ENCODE measurements at regions not wholly inside any gene's neighbourhood (a gene's known extent, or its start where the extent isn't known, plus 50 kb on each side); places are given as distances from the start of the nearest gene placed in this dataset.

DNA sequence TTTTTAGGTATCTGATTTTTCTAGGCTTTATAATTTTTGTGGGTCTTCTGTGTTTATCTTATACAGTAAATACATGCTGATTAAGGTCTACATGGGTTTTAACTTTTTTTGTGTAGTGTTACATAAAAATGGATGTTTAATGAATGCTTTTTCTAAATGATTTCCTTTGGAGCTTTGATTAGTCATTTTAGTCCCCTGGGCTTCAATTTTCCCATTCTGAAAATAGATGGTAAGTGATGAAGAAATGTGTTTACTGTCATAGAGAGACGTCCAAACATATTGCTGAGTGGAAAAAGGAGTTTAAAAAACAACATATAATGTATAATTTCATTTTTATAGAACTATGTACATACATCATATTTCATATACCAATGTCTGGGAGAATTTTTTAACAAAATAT lies 140.9 kb upstream of the HMCN1 start:
- Histone ChIP-seq H3K27me3 (ENCODE audit: insufficient read depth, low read length) (no peaks in the 10 kb centered on the region), H2AFZ (ENCODE audit: low read depth, low read length) (no peak overlapping the region), H3K4me1 (ENCODE audit: insufficient read depth, low read length) (no peaks in the 10 kb centered on the region), H3K9me3 (ENCODE audit: low read length) (no peaks in the 10 kb centered on the region), H3K4me3 (ENCODE audit: low read length) (no peak overlapping the region), H3K36me3 (ENCODE audit: insufficient read depth, low read length) (no peaks in the 10 kb centered on the region)

DNA sequence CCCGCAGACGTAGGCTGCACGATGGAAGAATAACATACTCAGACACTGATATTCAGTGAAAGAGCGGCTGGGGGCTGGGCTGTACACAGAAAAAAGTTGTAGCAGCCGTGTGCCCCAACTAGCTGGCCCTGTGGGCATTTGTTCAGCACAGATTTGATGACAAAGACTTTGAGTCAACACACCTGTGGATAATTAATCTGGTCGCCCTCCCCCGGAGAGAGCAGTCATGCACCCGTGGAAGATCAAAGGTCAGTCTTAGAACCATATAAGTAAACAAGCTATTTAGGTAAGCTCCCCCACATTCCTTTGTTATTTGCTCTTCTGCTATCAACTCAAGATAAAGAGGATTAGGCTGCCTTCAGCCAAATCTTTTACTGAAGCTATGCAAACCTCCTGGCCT lies 148.4 kb upstream of the HMCN1 start:
- Histone ChIP-seq H3K4me3 (ENCODE audit: low read length) (no peak overlapping the region), H3K27me3 (ENCODE audit: insufficient read depth, low read length) (no peaks in the 10 kb centered on the region), H2AFZ (ENCODE audit: low read depth, low read length) (no peak overlapping the region), H3K36me3 (ENCODE audit: insufficient read depth, low read length) (no peaks in the 10 kb centered on the region), H3K4me1 (ENCODE audit: insufficient read depth, low read length) (no peaks in the 10 kb centered on the region), H3K9me3 (ENCODE audit: low read length) (no peaks in the 10 kb centered on the region)

DNA sequence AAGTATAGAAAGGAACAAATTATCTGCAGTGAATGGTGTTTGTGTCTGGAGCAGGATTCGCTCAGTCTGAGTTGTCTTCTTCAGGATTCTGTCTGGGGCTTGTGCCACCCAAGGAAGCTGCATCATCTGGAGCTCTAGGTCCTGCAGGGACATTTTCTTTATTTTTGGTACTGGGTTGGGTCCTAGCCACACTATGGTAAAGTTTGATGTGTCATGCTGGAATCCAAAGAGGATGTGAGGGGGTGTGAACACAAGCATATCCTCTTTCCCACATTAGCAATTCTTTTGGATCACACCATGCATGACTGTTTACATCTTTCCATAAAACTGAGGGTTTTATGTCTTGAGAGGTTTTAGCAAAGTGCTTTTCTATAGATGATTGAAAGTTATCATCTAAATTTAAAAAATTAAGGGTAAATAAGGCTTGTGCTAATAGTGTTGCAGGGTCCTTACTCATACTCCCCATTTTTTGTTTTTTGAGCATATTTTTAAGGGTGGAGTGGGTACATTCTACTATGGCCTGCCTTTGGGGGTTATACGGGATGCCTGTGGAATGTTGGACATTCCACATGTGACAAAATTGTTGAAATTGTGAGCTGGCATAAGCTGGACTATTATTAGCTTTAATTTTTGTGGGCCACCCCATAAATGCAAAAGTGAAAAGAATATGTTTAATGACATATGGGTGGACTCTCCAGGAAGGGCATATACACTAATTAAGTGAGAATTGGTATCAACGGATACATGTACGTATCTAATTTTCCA lies 152.0 kb upstream of the HMCN1 start:
- H3K4me3 ChIP-seq (ENCODE audit: low read length) = no peak overlapping the region
- H3K9me3 ChIP-seq (ENCODE audit: low read length) = no peaks in the 10 kb centered on the region
- no peaks in the 10 kb centered on the region for H3K36me3 ChIP-seq (ENCODE audit: insufficient read depth, low read length)
- H3K4me1 ChIP-seq (ENCODE audit: insufficient read depth, low read length) = no peaks in the 10 kb centered on the region
- no peaks in the 10 kb centered on the region for H3K27me3 ChIP-seq (ENCODE audit: insufficient read depth, low read length)
- no peak overlapping the region for H2AFZ ChIP-seq (ENCODE audit: low read depth, low read length)

DNA sequence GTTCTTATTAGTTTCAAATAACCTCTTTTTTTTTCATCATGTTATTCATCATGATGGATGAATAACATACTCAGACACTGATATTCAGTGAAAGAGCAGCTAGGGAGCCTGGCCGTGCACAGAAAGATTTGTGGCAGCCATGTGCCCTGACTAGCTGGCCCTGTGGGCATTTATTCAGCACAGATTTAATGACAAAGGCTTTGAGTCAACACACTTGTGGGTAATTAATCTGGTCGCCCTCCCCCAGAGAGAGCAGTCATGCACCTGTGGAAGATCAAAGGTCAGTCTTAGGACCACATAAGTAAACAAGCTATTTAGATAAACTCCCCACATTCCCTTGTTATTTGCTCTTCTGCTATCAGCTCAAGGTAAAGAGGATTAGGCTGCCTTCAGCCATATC lies 153.2 kb upstream of the HMCN1 start:
- Histone ChIP-seq H2AFZ (ENCODE audit: low read depth, low read length) (no peak overlapping the region), H3K36me3 (ENCODE audit: insufficient read depth, low read length) (no peaks in the 10 kb centered on the region), H3K4me1 (ENCODE audit: insufficient read depth, low read length) (no peaks in the 10 kb centered on the region), H3K27me3 (ENCODE audit: insufficient read depth, low read length) (no peaks in the 10 kb centered on the region), H3K4me3 (ENCODE audit: low read length) (no peak overlapping the region), H3K9me3 (ENCODE audit: low read length) (no peaks in the 10 kb centered on the region)

DNA sequence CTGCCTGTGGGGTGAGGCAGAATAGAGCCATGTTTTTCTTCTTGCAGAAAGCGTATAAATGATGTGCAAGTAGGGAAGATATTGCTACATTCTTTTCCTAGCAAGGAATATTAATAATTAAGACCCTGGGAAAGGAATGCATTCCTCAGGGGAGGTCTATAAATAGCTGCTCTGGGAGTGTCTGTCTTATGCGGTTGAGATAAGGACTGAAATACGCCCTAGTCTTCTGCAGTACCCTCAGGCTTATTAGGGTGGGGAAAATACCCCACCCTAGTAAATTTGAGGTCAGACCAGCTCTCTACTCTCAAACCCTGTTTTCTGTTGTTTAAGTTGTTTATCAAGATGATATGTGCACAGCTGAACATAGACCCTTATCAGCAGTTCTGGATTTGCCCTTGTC lies 155.9 kb upstream of the HMCN1 start:
- H3K27me3 ChIP-seq (ENCODE audit: insufficient read depth, low read length) = no peaks in the 10 kb centered on the region
- H3K4me3 ChIP-seq (ENCODE audit: low read length) = no peak overlapping the region
- no peaks in the 10 kb centered on the region for H3K36me3 ChIP-seq (ENCODE audit: insufficient read depth, low read length)
- H3K9me3 ChIP-seq (ENCODE audit: low read length) = no peaks in the 10 kb centered on the region
- H3K4me1 ChIP-seq (ENCODE audit: insufficient read depth, low read length) = no peaks in the 10 kb centered on the region
- H2AFZ ChIP-seq (ENCODE audit: low read depth, low read length) = no peak overlapping the region

DNA sequence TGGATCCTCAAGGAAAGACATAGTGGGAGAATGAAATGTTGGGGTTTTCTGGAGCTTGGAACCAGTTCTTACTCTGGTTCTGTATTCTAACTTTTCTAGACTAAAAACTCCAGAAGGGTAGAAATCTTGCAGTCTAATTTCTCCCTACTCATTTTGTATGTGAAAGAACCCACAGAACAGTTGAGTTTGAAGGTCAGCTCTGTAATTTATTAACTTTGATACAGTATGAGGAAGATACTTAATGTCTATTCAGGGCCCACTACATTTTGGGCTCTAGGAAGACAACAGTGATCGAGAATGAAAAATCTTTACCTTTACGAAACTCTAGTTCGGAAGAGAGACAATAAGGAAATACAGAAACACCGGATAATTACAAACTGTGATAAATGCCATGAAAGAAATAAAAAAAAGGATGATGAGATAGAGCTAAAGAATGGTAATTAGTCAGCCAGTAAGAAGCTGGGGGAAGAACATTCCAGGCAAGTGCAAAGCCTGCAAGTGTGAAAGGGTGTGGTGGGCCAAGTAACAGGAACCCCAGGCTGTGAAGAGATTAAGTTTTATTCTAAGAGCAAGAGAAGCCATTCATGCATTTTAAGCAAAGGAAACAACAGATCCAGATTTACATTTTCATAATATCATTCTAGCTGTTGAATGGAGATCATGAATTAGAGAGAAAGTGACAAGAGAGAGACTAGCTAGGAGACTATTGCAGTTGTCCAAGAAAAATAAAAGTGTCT lies 159.9 kb upstream of the HMCN1 start:
- Histone ChIP-seq H2AFZ (ENCODE audit: low read depth, low read length) (no peak overlapping the region), H3K4me1 (ENCODE audit: insufficient read depth, low read length) (no peaks in the 10 kb centered on the region), H3K4me3 (ENCODE audit: low read length) (no peak overlapping the region), H3K36me3 (ENCODE audit: insufficient read depth, low read length) (no peaks in the 10 kb centered on the region), H3K27me3 (ENCODE audit: insufficient read depth, low read length) (no peaks in the 10 kb centered on the region), H3K9me3 (ENCODE audit: low read length) (no peaks in the 10 kb centered on the region)

DNA sequence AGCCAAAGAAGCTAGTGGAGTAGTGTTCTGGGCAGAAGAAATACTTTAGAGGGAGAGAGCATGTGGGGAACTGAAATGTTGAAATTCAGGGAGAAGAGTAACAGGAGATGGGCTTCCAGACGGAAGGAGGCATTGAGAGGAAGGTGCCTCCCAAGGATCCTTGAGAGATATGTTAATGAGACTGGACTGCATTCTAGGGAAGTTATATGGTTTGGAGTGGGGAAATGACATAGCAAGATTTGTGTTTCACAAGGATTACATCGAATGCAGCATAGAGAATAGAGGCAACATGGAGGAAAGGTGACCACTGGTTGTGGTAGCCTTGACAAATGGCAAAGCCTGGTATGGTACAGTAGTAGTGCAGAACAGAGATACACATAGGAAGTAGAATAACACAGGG lies 160.5 kb upstream of the HMCN1 start:
- H3K4me1 ChIP-seq (ENCODE audit: insufficient read depth, low read length) = no peaks in the 10 kb centered on the region
- H3K9me3 ChIP-seq (ENCODE audit: low read length) = no peaks in the 10 kb centered on the region
- H3K4me3 ChIP-seq (ENCODE audit: low read length) = no peak overlapping the region
- no peaks in the 10 kb centered on the region for H3K27me3 ChIP-seq (ENCODE audit: insufficient read depth, low read length)
- no peaks in the 10 kb centered on the region for H3K36me3 ChIP-seq (ENCODE audit: insufficient read depth, low read length)
- H2AFZ ChIP-seq (ENCODE audit: low read depth, low read length) = no peak overlapping the region

DNA sequence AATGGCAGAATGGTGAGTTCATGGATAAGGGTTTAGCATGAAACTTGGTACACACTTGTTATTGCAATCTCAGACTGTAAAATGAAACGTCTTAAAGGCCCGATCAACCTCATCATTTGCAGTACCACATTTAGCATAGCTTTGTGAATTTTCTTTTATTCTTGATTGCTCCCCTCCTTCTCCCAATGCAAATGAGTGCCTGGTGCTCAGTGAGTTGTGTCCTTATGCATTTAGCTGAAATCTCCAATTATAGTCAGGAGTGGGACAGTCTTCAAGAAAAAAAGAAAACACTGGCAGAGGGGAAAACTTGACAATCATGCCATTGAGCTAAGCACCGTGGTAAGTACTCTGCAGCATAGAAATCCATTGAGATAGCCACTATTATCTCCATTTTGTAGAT lies 161.0 kb upstream of the HMCN1 start:
- Histone ChIP-seq H3K9me3 (ENCODE audit: low read length) (no peaks in the 10 kb centered on the region), H3K4me3 (ENCODE audit: low read length) (no peak overlapping the region), H3K36me3 (ENCODE audit: insufficient read depth, low read length) (no peaks in the 10 kb centered on the region), H3K4me1 (ENCODE audit: insufficient read depth, low read length) (no peaks in the 10 kb centered on the region), H2AFZ (ENCODE audit: low read depth, low read length) (no peak overlapping the region), H3K27me3 (ENCODE audit: insufficient read depth, low read length) (no peaks in the 10 kb centered on the region)

DNA sequence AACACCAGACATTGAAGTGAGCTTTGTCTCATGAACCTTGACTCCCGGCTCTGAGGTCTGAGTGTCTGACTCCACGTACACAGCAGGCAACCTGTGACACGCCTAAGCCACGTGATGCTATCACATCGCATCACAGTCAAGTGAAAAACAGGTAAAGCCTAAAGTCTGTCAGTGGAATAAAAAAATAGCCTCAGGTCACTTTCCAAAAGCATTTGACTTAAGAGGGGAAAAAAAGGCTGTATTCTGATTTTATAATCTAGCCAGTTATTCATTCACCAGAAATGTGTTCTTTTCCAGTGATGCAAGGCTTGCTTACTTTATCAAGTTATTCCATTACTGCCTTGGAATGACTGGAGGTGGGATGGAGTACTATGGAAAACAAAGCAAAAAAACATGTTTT lies 163.2 kb upstream of the HMCN1 start:
- Histone ChIP-seq H3K4me3 (ENCODE audit: low read length) (no peak overlapping the region), H3K27me3 (ENCODE audit: insufficient read depth, low read length) (no peaks in the 10 kb centered on the region), H3K9me3 (ENCODE audit: low read length) (no peaks in the 10 kb centered on the region), H3K4me1 (ENCODE audit: insufficient read depth, low read length) (no peaks in the 10 kb centered on the region), H3K36me3 (ENCODE audit: insufficient read depth, low read length) (no peaks in the 10 kb centered on the region), H2AFZ (ENCODE audit: low read depth, low read length) (no peak overlapping the region)

DNA sequence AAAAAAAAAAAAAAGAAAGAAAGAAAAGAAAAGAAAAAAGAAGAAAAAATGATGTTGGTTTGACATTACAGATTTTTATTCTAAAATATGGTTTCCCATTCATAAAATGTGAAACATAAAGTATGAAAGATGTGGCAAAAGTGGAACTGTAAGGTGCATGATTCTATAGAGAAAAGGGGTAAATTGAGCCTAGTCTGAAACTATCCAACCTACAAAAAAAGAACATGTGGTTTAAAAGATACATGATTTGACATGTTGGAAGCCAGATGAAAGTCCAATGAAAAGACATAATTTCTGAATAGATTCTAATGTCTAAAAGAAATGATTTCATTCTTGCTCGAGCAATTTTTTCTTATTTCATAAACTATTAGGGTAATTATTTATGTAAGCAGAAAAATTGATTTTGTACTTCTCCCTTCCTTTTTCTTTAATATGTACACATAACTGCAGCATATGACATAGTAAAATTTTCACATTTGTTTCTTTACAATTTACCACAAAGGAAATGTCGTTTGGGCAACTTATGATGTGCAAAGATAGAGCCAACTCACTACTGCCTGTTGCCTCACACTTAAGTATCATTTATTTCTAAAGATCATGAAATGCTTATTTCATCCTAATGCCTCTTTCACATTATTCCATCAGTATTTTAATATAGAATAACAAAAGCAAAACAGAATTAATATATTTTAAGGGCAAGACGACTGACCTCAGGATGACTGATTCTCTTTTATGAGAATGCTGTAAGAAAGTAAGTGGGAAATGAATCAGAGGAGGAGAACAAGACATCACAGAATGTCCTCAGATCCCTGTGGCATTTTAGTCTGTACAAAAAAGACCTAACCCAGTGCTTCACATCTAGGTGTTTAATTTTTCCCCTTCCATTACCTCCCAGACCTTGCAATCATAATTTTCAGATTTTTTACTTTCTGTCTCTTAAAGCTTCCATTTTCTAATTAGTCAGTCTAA lies 165.8 kb upstream of the HMCN1 start:
- no peaks in the 10 kb centered on the region for H3K4me1 ChIP-seq (ENCODE audit: insufficient read depth, low read length)
- H3K4me3 ChIP-seq (ENCODE audit: low read length) = no peak overlapping the region
- H3K9me3 ChIP-seq (ENCODE audit: low read length) = no peaks in the 10 kb centered on the region
- H2AFZ ChIP-seq (ENCODE audit: low read depth, low read length) = no peak overlapping the region
- no peaks in the 10 kb centered on the region for H3K36me3 ChIP-seq (ENCODE audit: insufficient read depth, low read length)
- no peaks in the 10 kb centered on the region for H3K27me3 ChIP-seq (ENCODE audit: insufficient read depth, low read length)

DNA sequence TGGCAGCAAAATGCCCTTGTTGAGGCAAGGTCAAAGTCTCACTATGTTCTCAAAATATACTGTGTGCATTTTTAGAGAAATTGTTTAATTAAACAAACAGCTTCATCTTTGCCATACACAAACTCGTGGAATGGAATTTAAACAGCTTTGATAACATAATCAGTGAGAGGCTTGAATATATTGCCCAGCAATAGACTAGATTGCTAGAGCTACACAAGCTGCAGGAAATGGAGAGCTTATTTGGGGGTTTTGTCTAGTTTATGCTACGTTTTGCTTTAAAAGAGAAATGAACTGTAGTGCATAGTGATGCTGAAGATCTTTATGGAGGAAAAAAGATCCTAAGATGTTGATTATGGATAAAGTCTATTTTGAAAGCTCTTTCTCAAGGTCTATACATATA lies 166.8 kb upstream of the HMCN1 start:
- Histone ChIP-seq H3K9me3 (ENCODE audit: low read length) (no peaks in the 10 kb centered on the region), H3K27me3 (ENCODE audit: insufficient read depth, low read length) (no peaks in the 10 kb centered on the region), H3K4me3 (ENCODE audit: low read length) (no peak overlapping the region), H3K4me1 (ENCODE audit: insufficient read depth, low read length) (no peaks in the 10 kb centered on the region), H3K36me3 (ENCODE audit: insufficient read depth, low read length) (no peaks in the 10 kb centered on the region), H2AFZ (ENCODE audit: low read depth, low read length) (no peak overlapping the region)

DNA sequence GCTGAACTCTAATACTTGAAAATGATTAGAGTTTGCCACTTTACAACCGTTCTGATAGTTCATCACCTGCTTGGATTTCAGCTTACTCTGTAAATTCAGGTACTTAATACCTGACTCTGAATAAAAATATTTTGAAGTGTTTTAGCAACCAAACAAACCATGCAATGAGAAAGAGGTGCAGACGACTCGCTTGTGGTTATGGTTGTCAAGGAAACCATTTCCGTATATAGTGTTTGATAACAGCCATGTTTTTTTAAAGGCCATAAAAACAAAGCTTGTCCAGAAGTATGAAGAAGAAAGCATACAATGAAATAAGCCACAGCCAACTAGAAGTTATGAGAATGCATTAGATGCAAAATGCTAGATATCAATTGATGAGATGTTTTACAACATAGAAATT lies 167.2 kb upstream of the HMCN1 start:
- no peak overlapping the region for H2AFZ ChIP-seq (ENCODE audit: low read depth, low read length)
- H3K9me3 ChIP-seq (ENCODE audit: low read length) = no peaks in the 10 kb centered on the region
- H3K4me3 ChIP-seq (ENCODE audit: low read length) = no peak overlapping the region
- no peaks in the 10 kb centered on the region for H3K27me3 ChIP-seq (ENCODE audit: insufficient read depth, low read length)
- no peaks in the 10 kb centered on the region for H3K36me3 ChIP-seq (ENCODE audit: insufficient read depth, low read length)
- no peaks in the 10 kb centered on the region for H3K4me1 ChIP-seq (ENCODE audit: insufficient read depth, low read length)

DNA sequence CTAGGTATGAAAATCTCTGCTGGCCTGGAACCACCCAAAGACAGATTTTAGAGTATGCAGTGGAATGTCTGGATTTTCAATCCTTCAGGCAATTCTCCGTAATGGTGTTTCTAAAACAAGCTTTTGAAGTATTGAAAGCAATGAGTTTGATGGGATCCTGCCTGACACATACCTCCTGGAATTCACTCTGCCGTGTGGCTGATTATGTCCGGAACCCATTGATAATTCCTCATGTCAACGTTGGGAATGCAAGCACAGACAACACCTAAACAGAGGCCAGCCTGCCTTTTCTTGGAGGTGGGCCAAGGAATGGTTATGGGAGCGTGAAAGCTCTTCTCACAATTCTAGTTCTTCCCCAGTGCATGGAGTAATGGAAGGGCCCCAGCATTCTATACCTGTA lies 168.9 kb upstream of the HMCN1 start:
- H2AFZ ChIP-seq (ENCODE audit: low read depth, low read length) = no peak overlapping the region
- no peak overlapping the region for H3K4me3 ChIP-seq (ENCODE audit: low read length)
- H3K9me3 ChIP-seq (ENCODE audit: low read length) = no peaks in the 10 kb centered on the region
- no peaks in the 10 kb centered on the region for H3K4me1 ChIP-seq (ENCODE audit: insufficient read depth, low read length)
- H3K27me3 ChIP-seq (ENCODE audit: insufficient read depth, low read length) = no peaks in the 10 kb centered on the region
- no peaks in the 10 kb centered on the region for H3K36me3 ChIP-seq (ENCODE audit: insufficient read depth, low read length)

All from neuron (in vitro differentiated cells).